ENCODE measurements at regions not wholly inside any gene's neighbourhood (a gene's known extent, or its start where the extent isn't known, plus 50 kb on each side); places are given as distances from the start of the nearest gene placed in this dataset.
A peak's percentile ranks its signal among the peaks of the same experiment; 100 is the strongest.

GRCh38 chr4:22903913-22904312 is 211.2 kb downstream of the GBA3 start:
- ATAC-seq: no peak
- H3K27me3 ChIP-seq: no peaks in the 10 kb centered on the region
- H3K4me3 ChIP-seq: no peak overlapping the region
- peaks cover 0 to 4% of the 10 kb centered on the region in 2 donors for H3K9me3 ChIP-seq
- no peak for TF ChIP-seq CTCF (IDR thresholded peaks at IDR 0.05)
- no peak for DNase-seq
- no peak overlapping the region for H3K27ac ChIP-seq
- intact Hi-C loops (cut with DNase I): no loop called here
- no peaks in the 10 kb centered on the region for H3K36me3 ChIP-seq
- no peaks in the 10 kb centered on the region for H3K4me1 ChIP-seq

- no peak overlapping the region for H3K4me3 ChIP-seq
- ATAC-seq: no peak
- no peak for DNase-seq
- intact Hi-C loops (cut with DNase I): no loop called here
- no peak for TF ChIP-seq CTCF (IDR thresholded peaks at IDR 0.05)
- H3K27ac ChIP-seq: no peak overlapping the region
- H3K4me1 ChIP-seq: no peaks in the 10 kb centered on the region
- H3K36me3 ChIP-seq: no peaks in the 10 kb centered on the region
- no peaks in the 10 kb centered on the region for H3K27me3 ChIP-seq
- H3K9me3 ChIP-seq: no peaks in the 10 kb centered on the region
These were observed 208.9 kb downstream of the GBA3 start for GRCh38 chr4:22901631-22902030.

- DNase-seq (no peak), ATAC-seq (no peak)
- Histone ChIP-seq H3K36me3 (no peaks in the 10 kb centered on the region), H3K9me3 (no peaks in the 10 kb centered on the region), H3K27me3 (no peaks in the 10 kb centered on the region), H3K4me3 (no peak overlapping the region), H3K4me1 (no peaks in the 10 kb centered on the region), H3K27ac (no peak overlapping the region)
- intact Hi-C loops (cut with DNase I): no loop called here
- no peak for TF ChIP-seq CTCF (IDR thresholded peaks at IDR 0.05)
These were observed 208.1 kb downstream of the GBA3 start for GRCh38 chr4:22900876-22901275.

- Histone ChIP-seq H3K36me3 (no peaks in the 10 kb centered on the region), H3K27me3 (no peaks in the 10 kb centered on the region), H3K9me3 (no peaks in the 10 kb centered on the region), H3K4me1 (no peaks in the 10 kb centered on the region), H3K4me3 (no peak overlapping the region), H3K27ac (no peak overlapping the region)
- ATAC-seq (peak; percentile 58), DNase-seq (peak in 2 of 4 donors; percentile 17 to 31)
- intact Hi-C loops (cut with DNase I): no loop called here
- peak; percentile 52 to 63 for TF ChIP-seq CTCF (IDR thresholded peaks at IDR 0.05)
These were observed 204.9 kb downstream of the GBA3 start for GRCh38 chr4:22897520-22898108.

- TF ChIP-seq CTCF (IDR thresholded peaks at IDR 0.05): no peak
- intact Hi-C loops (cut with DNase I): no loop called here
- no peak for DNase-seq
- Histone ChIP-seq H3K27ac (no peak overlapping the region), H3K4me1 (no peaks in the 10 kb centered on the region), H3K9me3 (no peaks in the 10 kb centered on the region), H3K36me3 (no peaks in the 10 kb centered on the region), H3K27me3 (no peaks in the 10 kb centered on the region), H3K4me3 (no peak overlapping the region)
- no peak for ATAC-seq
These were observed 202.7 kb downstream of the GBA3 start for GRCh38 chr4:22895482-22895881.
